ENCODE measurements at regions not wholly inside any gene's neighbourhood (a gene's known extent, or its start where the extent isn't known, plus 50 kb on each side); places are given as distances from the start of the nearest gene placed in this dataset.

DNA sequence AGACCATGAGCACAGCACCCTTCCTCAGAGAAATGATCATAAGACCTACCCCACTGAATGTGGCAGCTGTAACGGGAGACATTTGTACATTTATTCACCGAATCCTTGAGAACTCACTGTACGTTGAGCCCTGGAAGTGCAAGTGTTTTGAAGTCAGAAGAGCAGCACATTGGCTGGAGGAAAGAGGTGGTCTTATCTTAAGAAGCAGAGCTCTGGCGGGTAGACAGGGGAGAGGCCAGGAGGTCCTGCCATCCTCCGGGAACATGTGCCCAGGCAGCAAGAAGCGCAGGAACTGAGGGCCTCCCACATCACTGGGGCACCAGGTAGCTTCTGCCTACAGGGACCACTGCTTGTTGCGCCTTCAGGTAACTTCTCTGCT lies 169.2 kb upstream of the IRF2BP2 start:
- TF ChIP-seq, protein P1, sequence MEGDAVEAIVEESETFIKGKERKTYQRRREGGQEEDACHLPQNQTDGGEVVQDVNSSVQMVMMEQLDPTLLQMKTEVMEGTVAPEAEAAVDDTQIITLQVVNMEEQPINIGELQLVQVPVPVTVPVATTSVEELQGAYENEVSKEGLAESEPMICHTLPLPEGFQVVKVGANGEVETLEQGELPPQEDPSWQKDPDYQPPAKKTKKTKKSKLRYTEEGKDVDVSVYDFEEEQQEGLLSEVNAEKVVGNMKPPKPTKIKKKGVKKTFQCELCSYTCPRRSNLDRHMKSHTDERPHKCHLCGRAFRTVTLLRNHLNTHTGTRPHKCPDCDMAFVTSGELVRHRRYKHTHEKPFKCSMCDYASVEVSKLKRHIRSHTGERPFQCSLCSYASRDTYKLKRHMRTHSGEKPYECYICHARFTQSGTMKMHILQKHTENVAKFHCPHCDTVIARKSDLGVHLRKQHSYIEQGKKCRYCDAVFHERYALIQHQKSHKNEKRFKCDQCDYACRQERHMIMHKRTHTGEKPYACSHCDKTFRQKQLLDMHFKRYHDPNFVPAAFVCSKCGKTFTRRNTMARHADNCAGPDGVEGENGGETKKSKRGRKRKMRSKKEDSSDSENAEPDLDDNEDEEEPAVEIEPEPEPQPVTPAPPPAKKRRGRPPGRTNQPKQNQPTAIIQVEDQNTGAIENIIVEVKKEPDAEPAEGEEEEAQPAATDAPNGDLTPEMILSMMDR (IDR thresholded peaks at IDR 0.05; ENCODE audit: poor library complexity, severe bottlenecking), result no peak
- TF ChIP-seq POLR2AphosphoS5 (IDR thresholded peaks at IDR 0.05), result no peak

Data from neural cell (in vitro differentiated cells).